ENCODE measurements at regions not wholly inside any gene's neighbourhood (a gene's known extent, or its start where the extent isn't known, plus 50 kb on each side); places are given as distances from the start of the nearest gene placed in this dataset.

GRCh38 chr9:73074176-73074708, 77.4 kb upstream of the ANXA1 start:
- ChIA-PET POLR2A (ENCODE audit: unreplicated experiment) (no interaction called here), CTCF (interaction anchor here (0.9 to 1.2 kb wide), 2 partner anchors 33 to 1049 kb away, joined by 3 read pairs; no protein-coding TSS in a partner anchor)
- BruUV-seq (replicated peaks) = no TSS peak
- H4K8ac ChIP-seq (ENCODE audit: low read depth in 2 of 2, low read length in 2 of 2) = no peak overlapping the region
- H2AK9ac ChIP-seq (replicated peaks; ENCODE audit: low read depth, low read length, poor library complexity) = no peak overlapping the region
- no peak overlapping the region for H3K56ac ChIP-seq (ENCODE audit: extremely low read depth, insufficient read depth, low read length)
- H2AK5ac ChIP-seq (ENCODE audit: low read depth, low read length) = no peak overlapping the region
- H2BK15ac ChIP-seq (ENCODE audit: low read depth, low read length) = no peak overlapping the region; the same call in 2 of the 3 replicates
- H2BK5ac ChIP-seq (ENCODE audit: low read depth, low read length, poor library complexity, severe bottlenecking) = no peak overlapping the region
- no peak overlapping the region for H3K23ac ChIP-seq (ENCODE audit: low read depth, low read length)
- no peak overlapping the region for H3K18ac ChIP-seq (ENCODE audit: low read depth, low read length)
- no peak overlapping the region for H2BK20ac ChIP-seq (ENCODE audit: low read depth, low read length)
- no peak overlapping the region for H4K91ac ChIP-seq (ENCODE audit: insufficient read depth, low read depth, low read length)
- no peak overlapping the region for H3K27ac ChIP-seq (ENCODE audit: insufficient read depth, low read length)
- in situ Hi-C loops (cut with MboI; ENCODE audit: low sequenced_read_pairs) = no loop called here
- ATAC-seq (ENCODE audit: low read depth) (no peak), DNase-seq (no peak)
- H2BK120ac ChIP-seq (ENCODE audit: low read depth, low read length) = no peak overlapping the region
- H4K5ac ChIP-seq (ENCODE audit: low read depth, low read length) = no peak overlapping the region
- H3K9me3 ChIP-seq (ENCODE audit: control insufficient read depth, insufficient read depth, low read length) = no peaks in the 10 kb centered on the region
- no CpG with 5 or more reads among the region's 2 CpGs for WGBS, 2 experiments (ENCODE audit: extremely low coverage in 2 of 2, insufficient read length in 1 of 2)
- TF ChIP-seq POLR2A (IDR thresholded peaks at IDR 0.05; ENCODE audit: low read depth, low read length) (no peak), MXI1 (IDR thresholded peaks at IDR 0.05; ENCODE audit: borderline replicate concordance, low read depth, low read length) (no peak), USF2 (IDR thresholded peaks at IDR 0.05; ENCODE audit: low read depth, low read length) (no peak), CEBPB (IDR thresholded peaks at IDR 0.05; ENCODE audit: low read depth, low read length) (no peak), MAFK (IDR thresholded peaks at IDR 0.05; ENCODE audit: low read depth, low read length) (no peak), BHLHE40 (IDR thresholded peaks at IDR 0.05; ENCODE audit: low read depth, low read length) (no peak), CTCF (conservative IDR thresholded peaks at IDR 0.05; ENCODE audit: low read depth, low read length) (no peak), RFX5 (IDR thresholded peaks at IDR 0.05; ENCODE audit: low read depth, low read length) (no peak), CHD1 (IDR thresholded peaks at IDR 0.05; ENCODE audit: low read depth, low read length) (no peak), NFE2L2 (IDR thresholded peaks at IDR 0.05; ENCODE audit: low read depth, low read length) (no peak), RCOR1 (IDR thresholded peaks at IDR 0.05; ENCODE audit: insufficient replicate concordance, low read length) (no peak), RAD21 (IDR thresholded peaks at IDR 0.05; ENCODE audit: low read length) (no peak), MAZ (IDR thresholded peaks at IDR 0.05; ENCODE audit: borderline replicate concordance, low read depth, low read length) (no peak), ELK1 (IDR thresholded peaks at IDR 0.05; ENCODE audit: borderline replicate concordance, low read depth, low read length) (no peak)
- no peaks in the 10 kb centered on the region for H3K4me1 ChIP-seq (ENCODE audit: control insufficient read depth, insufficient read depth, low read length)
- no peak overlapping the region for H3K4me2 ChIP-seq (ENCODE audit: low read depth, low read length)
- H3K14ac ChIP-seq (replicated peaks; ENCODE audit: low read depth, low read length) = no peak overlapping the region
- H3K36me3 ChIP-seq (ENCODE audit: control insufficient read depth, insufficient read depth, low read length) = no peaks in the 10 kb centered on the region
- no peak overlapping the region for H3K4me3 ChIP-seq (ENCODE audit: insufficient read depth, low read depth, low read length)
- intact Hi-C loops (cut with micrococcal nuclease) = no loop called here
- no peak overlapping the region for H2AFZ ChIP-seq (replicated peaks; ENCODE audit: low read length, poor library complexity)
- no peaks in the 10 kb centered on the region for H3K79me1 ChIP-seq (ENCODE audit: low read depth in 1 of 2, low read length in 2 of 2)
- no peak overlapping the region for H3K9ac ChIP-seq (ENCODE audit: low read depth, low read length)
- H3K9me1 ChIP-seq (ENCODE audit: insufficient read depth, low read length) = no peaks in the 10 kb centered on the region
- H3K4ac ChIP-seq (ENCODE audit: low read depth, low read length) = no peak overlapping the region
- H3K27me3 ChIP-seq (ENCODE audit: control insufficient read depth, insufficient read depth, low read length) = no peaks in the 10 kb centered on the region
- no peaks in the 10 kb centered on the region for H4K20me1 ChIP-seq (ENCODE audit: insufficient read depth, low read length)
- dilution Hi-C loops (cut with HindIII; ENCODE audit: low sequenced_read_pairs, unreplicated experiment) = no loop called here

All from IMR-90 (cell line).